ENCODE measurements at regions not wholly inside any gene's neighbourhood (a gene's known extent, or its start where the extent isn't known, plus 50 kb on each side); places are given as distances from the start of the nearest gene placed in this dataset.

DNA sequence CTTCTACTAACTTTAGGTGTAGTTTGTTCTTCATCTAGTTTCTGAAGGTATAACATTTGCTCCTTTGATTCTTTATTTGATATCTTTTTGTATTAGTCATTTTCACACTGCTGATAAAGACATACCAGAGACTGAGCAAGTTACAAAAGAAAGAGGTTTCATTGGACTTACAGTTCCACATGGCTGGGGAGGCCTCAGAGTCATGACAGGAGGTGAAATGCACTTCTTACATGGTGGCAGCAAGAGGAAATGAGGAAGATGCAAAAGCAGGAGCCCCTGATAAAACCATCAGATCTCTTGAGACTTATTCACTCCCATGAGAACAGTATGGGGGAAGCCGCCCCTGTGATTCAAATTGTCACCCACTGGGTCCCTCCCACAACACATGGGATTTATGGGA is 544.4 kb upstream of the DSEL start:
- intact Hi-C loops (cut with micrococcal nuclease), result no loop called here

DNA sequence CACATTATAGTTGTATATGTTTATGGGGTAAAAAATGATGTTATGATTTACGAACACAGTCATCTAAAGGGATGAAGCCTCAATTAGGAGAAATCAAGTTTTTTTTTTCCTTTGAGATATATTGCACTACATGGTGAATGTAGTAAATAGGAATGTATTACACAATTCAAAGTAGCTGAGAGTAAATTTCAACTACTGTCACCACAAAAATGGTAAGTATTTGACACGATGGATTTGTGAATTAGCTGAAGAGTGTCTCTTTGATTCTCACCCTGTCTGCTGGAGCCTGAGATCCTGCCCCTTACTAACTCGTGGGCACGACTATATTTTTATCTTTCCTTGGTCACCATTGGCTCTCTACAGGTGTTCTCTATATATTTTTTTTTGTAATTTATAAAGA is 540.4 kb upstream of the DSEL start:
- H3K4me1 Mint-ChIP-seq (ENCODE audit: low read depth), result no peaks in the 10 kb centered on the region
- no peaks in the 10 kb centered on the region for H3K27me3 Mint-ChIP-seq (ENCODE audit: low read depth)
- no peak overlapping the region for H3K4me3 Mint-ChIP-seq (ENCODE audit: low read depth)
- no peaks in the 10 kb centered on the region for H3K9me3 Mint-ChIP-seq
- intact Hi-C loops (cut with micrococcal nuclease), result no loop called here
- H3K27ac Mint-ChIP-seq, result no peak overlapping the region
- no peak for DNase-seq (ENCODE audit: low spot score)
- H3K36me3 Mint-ChIP-seq (ENCODE audit: low read depth), result no peaks in the 10 kb centered on the region

More for the DNA sequence above, 544.4 kb upstream of the DSEL start:
- DNase-seq (ENCODE audit: low spot score), result no peak
- no peak overlapping the region for H3K27ac Mint-ChIP-seq
- no peak overlapping the region for H3K4me3 Mint-ChIP-seq (ENCODE audit: low read depth)
- no peaks in the 10 kb centered on the region for H3K4me1 Mint-ChIP-seq (ENCODE audit: low read depth)
- no peaks in the 10 kb centered on the region for H3K9me3 Mint-ChIP-seq
- no peaks in the 10 kb centered on the region for H3K27me3 Mint-ChIP-seq (ENCODE audit: low read depth)
- no peaks in the 10 kb centered on the region for H3K36me3 Mint-ChIP-seq (ENCODE audit: low read depth)

DNA sequence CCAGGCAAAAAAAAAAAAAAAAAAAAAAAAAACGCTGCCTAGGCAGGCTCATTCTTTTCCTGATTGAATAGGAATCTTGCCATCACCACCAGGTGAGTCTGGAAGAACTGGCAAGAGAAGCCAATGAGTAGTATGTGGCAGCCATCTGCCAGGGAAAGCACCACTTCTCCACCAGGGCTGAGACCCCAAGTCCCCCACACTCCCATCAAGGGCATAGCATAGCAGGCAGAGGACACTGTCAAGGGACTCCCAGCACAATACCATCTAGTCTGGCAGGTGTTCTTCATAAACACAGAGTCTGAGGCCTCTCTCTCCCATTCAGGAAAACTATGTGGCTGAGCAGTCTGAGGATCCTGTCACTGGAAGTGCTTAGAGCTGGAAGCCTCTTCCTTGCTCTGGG is 538.1 kb upstream of the DSEL start:
- intact Hi-C loops (cut with micrococcal nuclease), result no loop called here
- no peak overlapping the region for H3K4me3 Mint-ChIP-seq (ENCODE audit: low read depth)
- no peaks in the 10 kb centered on the region for H3K27me3 Mint-ChIP-seq (ENCODE audit: low read depth)
- DNase-seq (ENCODE audit: low spot score), result no peak
- no peaks in the 10 kb centered on the region for H3K4me1 Mint-ChIP-seq (ENCODE audit: low read depth)
- H3K27ac Mint-ChIP-seq, result no peak overlapping the region
- H3K36me3 Mint-ChIP-seq (ENCODE audit: low read depth), result no peaks in the 10 kb centered on the region
- no peaks in the 10 kb centered on the region for H3K9me3 Mint-ChIP-seq

DNA sequence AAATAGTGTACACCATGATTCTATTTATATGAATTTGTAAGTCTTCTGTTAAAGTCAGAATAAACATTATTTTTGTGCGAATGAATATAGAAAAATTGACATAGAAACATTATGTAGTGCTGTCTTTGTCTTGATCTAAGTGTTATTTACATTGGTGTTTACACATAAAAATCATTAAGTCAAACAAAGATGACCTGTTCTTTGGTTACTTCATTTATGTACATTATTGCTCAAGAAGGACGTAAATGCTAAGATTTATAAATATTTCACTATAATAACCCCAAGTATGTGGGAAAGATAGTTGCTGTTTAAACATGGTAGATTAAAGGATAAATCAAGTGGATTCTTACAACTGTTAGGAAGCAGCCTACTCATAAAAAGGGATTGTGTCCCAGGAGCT is 536.8 kb upstream of the DSEL start:
- intact Hi-C loops (cut with micrococcal nuclease), result no loop called here
- no peak for DNase-seq (ENCODE audit: low spot score)
- no peaks in the 10 kb centered on the region for H3K9me3 Mint-ChIP-seq
- no peaks in the 10 kb centered on the region for H3K27me3 Mint-ChIP-seq (ENCODE audit: low read depth)
- H3K4me1 Mint-ChIP-seq (ENCODE audit: low read depth), result no peaks in the 10 kb centered on the region
- no peaks in the 10 kb centered on the region for H3K36me3 Mint-ChIP-seq (ENCODE audit: low read depth)
- H3K27ac Mint-ChIP-seq, result no peak overlapping the region
- H3K4me3 Mint-ChIP-seq (ENCODE audit: low read depth), result no peak overlapping the region

DNA sequence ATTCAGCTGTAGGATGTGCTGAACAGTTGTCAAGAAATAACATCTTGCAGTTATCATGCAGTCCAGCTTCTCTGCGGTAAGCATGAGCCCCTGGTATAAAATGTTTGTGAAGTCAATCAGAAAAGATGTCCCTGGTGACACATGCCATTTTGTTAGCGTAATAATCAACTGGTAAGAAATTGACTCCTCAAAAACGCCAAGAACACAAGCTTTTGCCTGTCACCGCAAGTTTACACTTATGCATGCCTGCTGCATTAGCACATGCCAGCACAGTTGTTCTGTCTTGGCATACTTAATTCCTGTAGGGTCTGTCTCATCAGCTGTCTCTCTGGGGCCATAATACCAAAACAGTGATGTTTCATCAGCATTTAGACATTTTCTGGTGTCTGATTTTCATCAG is 524.8 kb upstream of the DSEL start:
- intact Hi-C loops (cut with micrococcal nuclease), result no loop called here
- no peaks in the 10 kb centered on the region for H3K4me1 Mint-ChIP-seq (ENCODE audit: low read depth)
- no peaks in the 10 kb centered on the region for H3K36me3 Mint-ChIP-seq (ENCODE audit: low read depth)
- no peak overlapping the region for H3K4me3 Mint-ChIP-seq (ENCODE audit: low read depth)
- H3K27ac Mint-ChIP-seq, result no peak overlapping the region
- H3K27me3 Mint-ChIP-seq (ENCODE audit: low read depth), result no peaks in the 10 kb centered on the region
- no peaks in the 10 kb centered on the region for H3K9me3 Mint-ChIP-seq
- DNase-seq (ENCODE audit: low spot score), result no peak

DNA sequence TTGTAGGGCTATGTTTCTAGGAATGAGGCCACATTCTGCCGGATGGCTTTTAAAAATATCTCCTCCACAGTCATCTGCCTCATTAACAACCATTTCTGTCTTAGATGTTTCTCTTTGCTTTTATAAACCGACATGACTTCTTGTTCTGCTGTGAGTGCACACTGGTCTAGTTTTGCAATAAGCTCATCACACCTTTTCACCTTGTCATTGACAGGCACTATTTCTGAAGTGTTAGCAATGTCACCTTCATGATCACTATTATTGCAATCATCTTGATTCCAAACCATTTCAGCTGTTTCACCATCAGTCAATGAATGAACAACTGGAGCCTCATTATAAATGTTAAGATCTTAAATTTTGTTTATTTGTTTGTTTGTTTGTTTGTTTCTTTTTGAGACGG is 523.7 kb upstream of the DSEL start:
- Mint-ChIP-seq H3K4me3 (ENCODE audit: low read depth) (no peak overlapping the region), H3K36me3 (ENCODE audit: low read depth) (no peaks in the 10 kb centered on the region), H3K27ac (no peak overlapping the region), H3K27me3 (ENCODE audit: low read depth) (no peaks in the 10 kb centered on the region), H3K4me1 (ENCODE audit: low read depth) (no peaks in the 10 kb centered on the region), H3K9me3 (no peaks in the 10 kb centered on the region)
- intact Hi-C loops (cut with micrococcal nuclease), result no loop called here
- no peak for DNase-seq (ENCODE audit: low spot score)

DNA sequence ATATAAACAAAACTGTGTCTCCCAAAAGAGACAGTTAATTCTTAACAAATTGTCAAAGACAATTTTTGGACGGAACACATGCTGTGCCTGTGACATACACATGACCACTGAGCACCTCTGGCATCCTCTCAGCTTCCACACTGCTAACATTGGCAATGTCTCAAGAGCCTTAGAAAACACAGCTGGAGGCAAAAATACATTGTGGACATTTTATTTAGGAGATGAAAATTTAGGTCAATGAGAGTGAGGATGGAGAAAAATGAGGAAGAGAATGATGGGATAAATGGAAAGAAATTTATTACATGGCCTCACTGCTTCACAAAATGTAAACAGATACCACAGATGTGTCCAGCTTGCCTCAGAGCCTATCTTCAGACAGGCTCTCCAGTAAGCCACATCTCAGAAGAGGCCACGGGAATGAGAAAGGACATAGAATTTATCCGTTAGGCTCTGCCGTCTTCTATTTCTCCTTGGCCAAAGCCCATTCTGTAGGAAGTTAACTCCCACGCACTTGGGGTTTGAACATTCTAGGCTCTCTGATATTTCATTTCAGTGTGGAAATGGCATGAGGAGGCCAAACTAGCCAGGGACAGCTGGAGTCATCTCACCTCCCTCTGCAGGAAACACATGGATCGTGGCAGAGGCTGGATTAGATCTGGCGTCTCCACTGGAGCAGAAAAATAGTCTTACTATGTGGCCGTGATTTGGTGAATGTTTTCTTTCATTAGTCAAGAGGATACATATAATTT is 519.4 kb upstream of the DSEL start:
- H3K27me3 Mint-ChIP-seq (ENCODE audit: low read depth), result no peaks in the 10 kb centered on the region
- no peak overlapping the region for H3K4me3 Mint-ChIP-seq (ENCODE audit: low read depth)
- H3K9me3 Mint-ChIP-seq, result no peaks in the 10 kb centered on the region
- DNase-seq (ENCODE audit: low spot score), result no peak
- intact Hi-C loops (cut with micrococcal nuclease), result no loop called here
- H3K36me3 Mint-ChIP-seq (ENCODE audit: low read depth), result no peaks in the 10 kb centered on the region
- no peaks in the 10 kb centered on the region for H3K4me1 Mint-ChIP-seq (ENCODE audit: low read depth)
- no peak overlapping the region for H3K27ac Mint-ChIP-seq

DNA sequence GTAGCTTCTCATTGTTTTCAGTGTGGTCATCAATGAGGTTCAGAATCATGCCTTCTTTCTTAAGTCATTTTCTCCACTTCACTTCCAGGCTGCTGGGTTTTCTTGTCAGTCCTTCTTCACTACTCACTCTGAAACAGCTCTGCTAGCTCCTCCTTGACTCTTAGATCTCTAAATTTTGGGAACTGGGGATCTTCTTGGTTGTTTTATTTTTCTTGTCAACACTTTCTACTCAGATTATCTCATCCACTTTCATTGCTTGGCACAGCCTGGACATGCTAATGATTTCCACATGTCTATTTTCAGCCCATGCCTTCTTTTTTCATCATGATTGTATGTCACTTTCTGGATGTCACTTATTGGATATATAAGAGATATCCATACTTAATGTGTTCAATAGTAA is 517.8 kb upstream of the DSEL start:
- H3K4me1 Mint-ChIP-seq (ENCODE audit: low read depth), result no peaks in the 10 kb centered on the region
- no peak for DNase-seq (ENCODE audit: low spot score)
- H3K36me3 Mint-ChIP-seq (ENCODE audit: low read depth), result no peaks in the 10 kb centered on the region
- no peak overlapping the region for H3K27ac Mint-ChIP-seq
- intact Hi-C loops (cut with micrococcal nuclease), result no loop called here
- no peak overlapping the region for H3K4me3 Mint-ChIP-seq (ENCODE audit: low read depth)
- H3K27me3 Mint-ChIP-seq (ENCODE audit: low read depth), result no peaks in the 10 kb centered on the region
- no peaks in the 10 kb centered on the region for H3K9me3 Mint-ChIP-seq

DNA sequence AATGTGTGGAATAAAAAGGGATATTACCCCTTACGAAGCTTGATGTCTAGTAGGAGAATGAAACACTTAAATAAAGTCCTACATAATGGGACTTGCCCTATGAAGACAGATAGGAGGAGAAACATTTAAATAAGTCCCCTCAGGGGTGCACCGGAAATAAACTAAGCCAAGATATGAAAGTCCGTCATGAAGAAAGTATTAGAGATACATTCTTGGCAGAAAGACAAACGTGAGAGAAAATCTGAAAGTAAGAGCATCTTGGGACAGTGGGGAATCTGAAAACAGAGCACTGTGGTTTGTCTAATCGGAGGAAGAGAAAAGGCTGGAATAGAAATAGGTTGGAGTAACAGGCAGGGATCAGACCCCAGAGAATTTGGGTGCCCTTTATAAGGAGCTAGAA is 516.9 kb upstream of the DSEL start:
- no peak for DNase-seq (ENCODE audit: low spot score)
- H3K36me3 Mint-ChIP-seq (ENCODE audit: low read depth), result no peaks in the 10 kb centered on the region
- H3K4me3 Mint-ChIP-seq (ENCODE audit: low read depth), result no peak overlapping the region
- intact Hi-C loops (cut with micrococcal nuclease), result no loop called here
- H3K27me3 Mint-ChIP-seq (ENCODE audit: low read depth), result no peaks in the 10 kb centered on the region
- no peak overlapping the region for H3K27ac Mint-ChIP-seq
- H3K9me3 Mint-ChIP-seq, result no peaks in the 10 kb centered on the region
- H3K4me1 Mint-ChIP-seq (ENCODE audit: low read depth), result no peaks in the 10 kb centered on the region

DNA sequence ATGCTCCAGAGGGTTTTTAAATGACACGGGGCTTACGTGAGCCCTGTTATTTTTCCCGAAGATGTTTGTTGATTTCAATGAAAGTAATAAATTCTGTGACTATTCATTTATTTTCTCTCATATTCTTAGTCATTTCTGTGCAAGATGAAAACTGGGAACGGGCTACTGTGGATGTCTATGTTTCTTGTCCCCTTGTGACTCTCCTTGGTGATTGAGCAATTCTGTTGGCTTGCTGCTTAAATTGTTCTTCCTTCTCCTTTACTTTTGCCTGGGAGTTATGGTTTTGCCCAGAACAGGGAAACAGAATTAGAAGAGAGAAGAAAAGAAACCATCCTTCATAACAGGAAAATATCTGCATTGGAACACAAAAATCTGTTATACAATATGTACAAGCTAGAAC is 508.2 kb upstream of the DSEL start:
- DNase-seq (ENCODE audit: low spot score), result no peak
- no peaks in the 10 kb centered on the region for H3K27me3 Mint-ChIP-seq (ENCODE audit: low read depth)
- intact Hi-C loops (cut with micrococcal nuclease), result no loop called here

DNA sequence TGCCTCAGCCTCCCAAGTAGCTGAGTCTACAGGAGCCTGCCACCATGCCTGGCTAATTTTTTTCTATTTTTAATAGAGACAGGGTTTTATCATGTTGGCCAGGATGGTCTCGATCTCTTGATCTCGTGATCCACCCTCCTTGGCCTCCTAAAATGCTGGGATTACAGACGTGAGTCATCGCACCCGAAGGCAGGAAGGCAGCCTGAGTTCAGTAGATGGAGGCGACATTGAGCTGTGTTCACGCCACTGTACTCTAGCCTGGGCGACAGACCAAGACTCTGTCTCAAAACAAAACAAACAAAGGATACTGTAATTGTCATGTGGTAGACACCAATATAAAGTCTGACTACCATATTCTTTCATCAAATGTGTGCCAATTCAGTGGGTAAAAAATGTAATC is 500.9 kb upstream of the DSEL start:
- Mint-ChIP-seq H3K4me3 (ENCODE audit: low read depth) (no peak overlapping the region), H3K36me3 (ENCODE audit: low read depth) (no peaks in the 10 kb centered on the region)

More for the DNA sequence above, 508.2 kb upstream of the DSEL start:
- H3K36me3 Mint-ChIP-seq (ENCODE audit: low read depth), result no peaks in the 10 kb centered on the region
- no peak overlapping the region for H3K4me3 Mint-ChIP-seq (ENCODE audit: low read depth)
- H3K4me1 Mint-ChIP-seq (ENCODE audit: low read depth), result no peaks in the 10 kb centered on the region
- no peak overlapping the region for H3K27ac Mint-ChIP-seq
- H3K9me3 Mint-ChIP-seq, result no peaks in the 10 kb centered on the region

DNA sequence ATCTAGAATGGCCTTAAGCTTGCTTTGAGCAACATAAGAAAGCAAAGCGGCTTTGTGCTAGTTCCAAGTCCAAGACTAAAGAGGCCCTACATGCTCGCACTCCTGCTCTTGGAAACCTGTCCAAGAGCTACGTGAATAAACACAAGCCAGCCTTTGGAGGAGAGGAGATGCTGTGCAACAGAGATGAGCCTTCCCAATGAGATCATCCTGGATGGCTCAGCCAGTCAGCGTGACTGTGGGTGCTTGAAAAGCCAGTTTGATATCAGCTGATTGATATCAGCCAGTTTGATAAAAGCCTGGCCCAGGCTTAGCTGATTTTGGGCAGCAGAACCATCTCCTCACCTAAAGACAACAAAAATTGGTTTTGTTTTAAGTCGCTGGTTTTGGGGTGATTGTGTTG is 481.0 kb upstream of the DSEL start:
- no peak for DNase-seq (ENCODE audit: low spot score)
- Mint-ChIP-seq H3K36me3 (ENCODE audit: low read depth) (no peaks in the 10 kb centered on the region), H3K9me3 (no peaks in the 10 kb centered on the region), H3K27ac (no peak overlapping the region), H3K4me3 (ENCODE audit: low read depth) (no peak overlapping the region), H3K27me3 (ENCODE audit: low read depth) (no peaks in the 10 kb centered on the region), H3K4me1 (ENCODE audit: low read depth) (no peaks in the 10 kb centered on the region)
- intact Hi-C loops (cut with micrococcal nuclease), result no loop called here

More for the DNA sequence above, 500.9 kb upstream of the DSEL start:
- Mint-ChIP-seq H3K9me3 (no peaks in the 10 kb centered on the region), H3K27ac (no peak overlapping the region), H3K27me3 (ENCODE audit: low read depth) (no peaks in the 10 kb centered on the region), H3K4me1 (ENCODE audit: low read depth) (no peaks in the 10 kb centered on the region)
- intact Hi-C loops (cut with micrococcal nuclease), result no loop called here
- DNase-seq (ENCODE audit: low spot score), result no peak

DNA sequence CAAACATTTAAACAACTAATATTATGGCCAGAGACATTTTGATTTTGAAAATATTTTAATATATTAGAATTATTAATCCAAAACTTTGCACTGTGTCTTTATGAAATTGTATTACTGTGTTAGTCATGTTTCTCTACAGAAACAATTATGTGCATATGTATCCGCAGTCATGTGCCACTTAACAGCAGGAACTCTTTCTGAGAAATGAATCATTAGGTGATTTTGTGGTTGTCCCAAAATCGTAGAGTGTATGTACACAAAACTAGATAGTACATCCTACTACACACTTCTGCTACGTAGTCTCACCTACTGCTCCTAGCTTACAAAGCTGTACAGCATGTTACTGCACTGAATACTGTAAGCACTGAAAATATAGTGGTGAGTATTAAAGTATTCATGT is 479.2 kb upstream of the DSEL start:
- no peaks in the 10 kb centered on the region for H3K36me3 Mint-ChIP-seq (ENCODE audit: low read depth)
- no peak overlapping the region for H3K27ac Mint-ChIP-seq
- H3K4me3 Mint-ChIP-seq (ENCODE audit: low read depth), result no peak overlapping the region
- DNase-seq (ENCODE audit: low spot score), result no peak
- H3K27me3 Mint-ChIP-seq (ENCODE audit: low read depth), result no peaks in the 10 kb centered on the region
- H3K4me1 Mint-ChIP-seq (ENCODE audit: low read depth), result no peaks in the 10 kb centered on the region
- no peaks in the 10 kb centered on the region for H3K9me3 Mint-ChIP-seq
- intact Hi-C loops (cut with micrococcal nuclease), result no loop called here

DNA sequence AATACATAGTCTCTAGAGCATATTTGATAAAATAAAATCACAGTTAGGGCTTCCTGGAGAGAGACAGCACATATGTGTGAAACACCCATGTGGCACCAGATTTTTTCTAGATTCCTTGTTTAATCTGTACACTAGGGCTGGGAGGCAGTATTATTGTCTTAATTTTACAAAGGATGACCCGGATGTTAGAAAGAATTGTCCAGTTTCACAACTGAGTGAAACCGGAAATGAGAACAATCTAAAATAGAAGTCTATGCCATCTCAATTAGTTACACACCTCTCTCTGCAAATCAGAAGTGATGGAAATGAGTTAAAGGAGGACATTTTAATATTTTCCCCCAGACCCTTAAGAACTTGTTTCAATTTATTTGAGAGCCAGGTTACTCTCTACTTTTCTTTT is 463.7 kb upstream of the DSEL start:
- Mint-ChIP-seq H3K4me3 (ENCODE audit: low read depth) (no peak overlapping the region), H3K27me3 (ENCODE audit: low read depth) (no peaks in the 10 kb centered on the region), H3K9me3 (no peaks in the 10 kb centered on the region), H3K27ac (no peak overlapping the region), H3K36me3 (ENCODE audit: low read depth) (no peaks in the 10 kb centered on the region), H3K4me1 (ENCODE audit: low read depth) (no peaks in the 10 kb centered on the region)
- intact Hi-C loops (cut with micrococcal nuclease), result no loop called here
- no peak for DNase-seq (ENCODE audit: low spot score)

Data from activated T-helper 2 cell treated with anti-CD3 and anti-CD28 coated beads, Interferon-gamma antibody, Interleukin-2, Interleukin-4, amounts not matched to agents 10 μg/mL and 5 μg/mL and 100 μg/mL, durations not matched to agents 14 hours and 24 hours and 36 hours (primary cell).